HG02840 (cell line): ENCODE measurements at regions not wholly inside any gene's neighbourhood (a gene's known extent, or its start where the extent isn't known, plus 50 kb on each side); places are given as distances from the start of the nearest gene placed in this dataset.

Experiments
- ATAC-seq: cut with Tn5 transposase; IDR thresholded peaks from one replicate; pipeline ENCODE4 v1.9.1; 2021; ENCODE audit warnings: mild to moderate bottlenecking, moderate library complexity, moderate number of reproducible peaks; ENCODE audit not compliant: unreplicated experiment, low FRiP score

DNA sequence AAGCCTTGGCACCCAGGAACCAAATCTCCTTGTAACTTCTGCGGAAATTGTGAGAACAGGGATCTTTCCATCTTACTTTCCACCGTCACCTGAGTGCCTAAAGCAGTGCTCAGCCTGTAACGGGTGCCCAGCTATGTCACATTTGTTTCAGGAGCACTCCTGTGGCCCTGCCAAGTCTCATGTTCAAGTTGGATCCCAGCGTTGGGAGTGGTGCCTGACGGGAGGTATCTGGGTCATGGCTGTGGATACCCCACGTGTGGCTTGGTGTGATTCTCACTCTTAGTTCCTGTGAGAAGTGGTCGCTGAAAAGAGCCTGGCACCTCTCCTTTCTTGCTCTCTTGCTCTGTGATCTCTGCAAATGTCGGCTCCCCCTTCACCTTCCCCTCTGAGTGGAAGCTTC is 114.9 kb downstream of the UQCRFS1 start:
- ATAC-seq, result no peak

DNA sequence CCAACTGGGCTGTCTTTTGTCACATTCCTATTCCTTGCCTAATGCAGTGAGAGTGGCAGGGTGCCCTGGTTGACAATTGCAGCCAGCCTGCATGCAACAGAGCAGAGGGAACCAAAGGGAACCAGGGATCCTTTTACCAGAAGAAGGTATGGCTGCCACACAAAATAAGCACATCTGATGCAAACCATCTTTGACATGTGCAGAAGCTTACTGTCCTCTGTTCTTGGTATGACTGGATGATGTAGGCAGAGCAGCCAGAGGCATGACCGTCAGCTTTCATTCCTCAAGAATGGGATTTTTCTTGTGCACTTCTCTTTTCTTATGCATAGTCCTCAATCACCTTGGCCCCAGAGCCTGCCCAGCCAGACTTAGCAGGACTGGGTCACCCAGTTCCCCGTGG is 116.1 kb downstream of the UQCRFS1 start:
- ATAC-seq, result no peak

DNA sequence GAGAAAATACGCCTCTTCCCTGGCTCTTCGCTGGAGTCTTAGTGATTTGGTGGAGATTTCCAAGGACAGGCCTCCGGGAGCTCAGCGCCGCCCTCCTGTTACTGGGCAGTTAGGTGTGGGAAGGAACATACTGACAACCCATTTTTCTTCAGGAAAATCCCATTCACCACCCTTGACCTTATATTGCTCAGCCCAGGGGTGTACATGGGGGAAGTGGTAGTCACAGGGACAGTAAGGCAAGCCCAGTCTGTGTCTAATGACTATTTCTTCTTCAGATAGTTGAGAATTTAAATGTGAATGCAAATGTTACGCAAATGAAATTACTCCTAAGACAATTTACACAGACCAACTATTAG is 119.4 kb downstream of the UQCRFS1 start:
- no peak for ATAC-seq

DNA sequence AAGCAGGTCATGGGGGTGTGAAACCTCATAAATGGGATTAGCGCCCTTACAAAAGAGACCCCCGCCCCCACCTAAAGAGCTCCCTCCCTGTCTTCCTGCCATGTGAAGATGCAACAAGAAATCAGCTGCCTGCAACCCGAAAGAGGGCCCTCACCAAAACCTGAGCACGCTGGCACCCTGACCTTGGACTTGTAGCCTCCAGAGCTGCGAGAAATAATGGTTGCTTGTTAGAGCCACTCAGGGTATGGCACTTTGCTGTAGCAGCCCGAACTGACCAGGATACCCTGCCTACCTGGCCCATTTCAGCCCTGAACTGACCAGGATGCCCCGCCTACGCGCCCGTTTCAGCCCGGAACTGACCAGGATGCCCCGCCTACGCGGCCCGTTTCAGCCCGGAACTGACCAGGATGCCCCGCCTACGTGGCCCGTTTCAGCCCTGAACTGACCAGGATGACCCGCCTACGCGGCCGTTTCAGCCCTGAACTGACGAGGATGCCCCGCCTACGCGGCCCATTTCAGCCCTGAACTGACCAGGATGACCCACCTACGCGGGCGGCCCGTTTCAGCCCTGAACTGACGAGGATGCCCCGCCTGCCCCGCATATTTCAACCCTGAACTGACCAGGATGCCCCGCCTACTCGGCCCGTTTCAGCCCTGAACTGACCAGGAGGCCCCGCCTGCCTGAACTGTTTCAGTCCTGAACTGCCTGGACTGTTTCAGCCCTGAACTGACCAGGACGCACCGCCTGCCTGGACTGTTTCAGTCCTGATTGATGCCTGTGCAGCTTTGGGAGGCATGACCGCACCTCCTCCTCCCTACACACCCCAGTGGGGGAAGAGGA is 120.0 kb downstream of the UQCRFS1 start:
- ATAC-seq, result no peak

DNA sequence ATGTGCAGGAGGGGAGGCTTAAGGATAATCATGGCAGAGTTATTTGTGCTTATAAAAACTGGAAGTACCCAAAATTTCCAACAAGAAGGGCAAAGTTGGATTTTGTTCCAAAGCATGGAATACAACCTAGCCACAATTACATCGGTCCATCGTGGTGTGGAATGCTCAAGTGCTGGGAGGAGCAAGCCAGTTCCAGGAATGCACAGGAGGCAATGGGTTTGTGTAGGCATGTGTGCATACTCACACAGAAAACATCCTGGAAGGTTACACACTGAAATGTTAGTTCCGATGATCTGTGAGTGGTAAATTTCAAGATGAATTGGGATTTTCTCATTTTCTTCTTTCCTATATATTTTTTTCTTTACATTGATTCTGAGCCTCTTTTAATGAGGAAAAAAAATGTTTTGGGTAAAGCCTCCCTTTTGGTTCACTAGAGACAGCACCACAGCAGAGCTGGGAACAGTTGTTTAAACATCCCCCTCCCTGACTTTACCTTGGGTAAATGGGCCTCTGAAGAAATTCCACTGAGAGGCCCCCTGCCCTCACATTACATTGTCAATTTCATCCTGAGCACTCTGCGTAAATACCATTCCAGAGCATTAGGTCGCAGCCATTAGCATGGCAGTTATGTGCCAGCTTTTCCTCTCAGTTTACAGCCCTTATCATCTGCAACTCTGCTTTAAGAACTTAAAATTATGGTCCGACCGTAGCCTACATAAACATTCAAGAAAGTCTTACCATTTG is 122.0 kb downstream of the UQCRFS1 start:
- no peak for ATAC-seq

DNA sequence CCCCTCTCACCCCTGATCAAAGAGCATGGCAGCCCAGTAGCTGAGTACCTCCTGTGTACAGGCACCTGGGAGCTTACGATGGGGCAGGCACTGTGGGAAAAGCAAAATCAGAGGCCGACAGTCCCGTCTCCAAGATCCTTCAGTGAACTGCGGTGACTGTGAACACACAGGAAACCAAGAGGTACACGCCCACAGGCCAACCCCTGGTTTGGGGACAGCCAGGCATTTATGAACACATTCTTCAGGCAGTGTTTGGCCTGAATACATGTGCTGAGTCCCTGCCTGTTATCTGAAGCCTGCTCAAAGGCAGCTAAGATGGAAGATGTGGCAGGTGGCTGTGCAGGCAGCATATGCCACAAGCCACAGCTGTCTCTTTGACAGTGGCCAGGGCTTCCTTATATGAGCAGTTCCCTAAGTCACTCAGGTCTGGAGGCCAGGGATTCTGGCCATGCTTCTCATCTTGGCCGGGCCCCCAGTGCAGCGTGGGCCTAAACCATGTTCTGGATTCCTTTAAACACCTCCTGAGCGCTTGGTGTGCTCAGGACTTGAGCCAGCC is 123.6 kb downstream of the UQCRFS1 start:
- no peak for ATAC-seq

DNA sequence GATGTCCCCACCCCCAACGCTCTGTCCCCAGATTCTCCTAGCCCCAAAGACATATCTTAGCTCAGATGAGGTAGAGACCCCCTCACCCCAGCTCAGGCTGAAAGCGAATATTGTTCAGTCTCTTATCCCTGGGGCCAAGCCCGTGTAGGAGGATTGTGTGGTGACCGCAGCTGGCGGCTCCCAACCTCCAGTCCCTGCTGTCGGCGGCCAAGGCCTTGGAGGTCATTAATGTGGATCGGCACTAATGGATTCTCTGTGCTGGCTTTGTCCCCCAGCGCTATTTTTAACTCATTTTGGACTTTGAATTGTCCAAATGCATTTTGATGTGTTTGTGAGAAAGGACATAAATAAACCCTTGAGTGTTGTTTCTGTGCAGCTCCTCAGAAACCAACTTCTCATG is 124.2 kb downstream of the UQCRFS1 start:
- no peak for ATAC-seq

DNA sequence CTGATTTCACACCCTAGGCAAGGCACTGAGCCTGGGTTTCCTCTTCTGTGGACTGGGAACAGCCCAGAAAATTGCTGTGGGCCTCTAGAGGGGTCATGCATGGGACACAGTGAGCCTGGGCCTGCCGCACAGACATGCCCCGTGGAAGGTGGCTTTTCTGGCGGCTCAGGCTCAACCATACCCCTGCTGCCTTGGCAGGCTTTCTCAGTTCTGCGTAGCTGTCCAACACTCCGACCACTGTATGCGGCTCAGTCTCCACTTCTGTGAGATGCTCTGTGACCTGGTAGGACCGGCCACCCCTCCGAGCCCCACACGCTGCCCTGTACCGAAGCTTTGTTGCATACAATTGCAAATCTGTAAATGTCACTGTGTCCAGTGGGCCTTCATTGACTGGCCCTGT is 126.3 kb downstream of the UQCRFS1 start:
- ATAC-seq, result no peak

DNA sequence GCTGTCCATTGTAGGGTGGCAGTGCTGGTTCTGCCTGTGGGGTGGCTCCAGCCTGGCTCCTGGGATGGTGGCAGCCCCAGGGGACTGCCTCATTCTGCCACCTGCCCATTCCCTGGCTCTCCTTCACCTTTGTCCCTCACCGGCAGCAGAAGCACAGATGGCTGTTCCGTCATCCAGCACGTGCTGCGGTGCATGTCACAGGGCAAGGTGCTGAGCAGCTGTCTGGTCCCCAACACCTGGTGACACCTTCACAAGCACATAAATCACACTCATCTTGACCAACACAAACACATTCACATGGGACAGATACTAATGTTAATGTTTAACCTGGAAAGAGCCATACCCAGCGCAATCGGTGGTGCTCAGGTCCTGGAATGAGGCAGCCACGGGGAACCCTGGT is 126.8 kb downstream of the UQCRFS1 start:
- no peak for ATAC-seq

DNA sequence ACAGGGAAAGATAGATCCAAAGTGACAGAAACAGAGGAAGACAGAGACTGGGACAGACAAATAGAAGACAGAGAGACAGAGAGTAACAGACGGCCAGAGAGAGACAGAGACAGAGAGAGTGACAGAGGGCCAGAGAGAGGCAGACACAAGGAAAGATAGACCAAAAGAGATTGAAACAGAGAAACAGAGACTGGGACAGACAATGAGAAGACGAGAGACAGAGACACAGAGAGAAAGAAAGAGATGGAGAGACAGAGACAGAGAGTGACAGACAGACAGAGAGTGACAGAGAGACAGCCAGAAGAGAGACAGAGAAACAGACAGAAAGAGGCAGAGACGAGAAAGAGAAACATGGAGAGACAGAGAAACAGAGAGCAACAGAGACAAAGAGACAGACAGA is 127.3 kb downstream of the UQCRFS1 start:
- ATAC-seq, result no peak

DNA sequence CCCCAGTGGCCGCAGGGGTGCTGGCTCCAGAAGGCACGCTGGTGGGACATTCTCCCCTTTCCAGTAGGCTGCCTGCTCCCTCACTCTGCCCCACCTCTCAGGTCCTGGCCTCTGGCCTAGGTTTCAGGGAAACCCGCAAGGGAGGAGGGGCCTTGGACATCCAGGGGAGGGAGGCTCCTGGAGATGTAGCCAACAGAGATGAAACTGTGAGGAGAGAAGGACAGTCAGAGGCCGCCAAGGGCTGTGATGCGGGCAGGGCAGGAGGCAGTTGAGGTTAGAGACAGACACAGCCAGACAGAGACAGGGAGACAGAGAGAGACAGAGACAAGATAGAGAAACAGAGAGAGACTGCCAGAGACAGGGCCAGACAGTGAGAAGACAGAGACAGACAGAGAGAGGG is 127.7 kb downstream of the UQCRFS1 start:
- ATAC-seq, result no peak

DNA sequence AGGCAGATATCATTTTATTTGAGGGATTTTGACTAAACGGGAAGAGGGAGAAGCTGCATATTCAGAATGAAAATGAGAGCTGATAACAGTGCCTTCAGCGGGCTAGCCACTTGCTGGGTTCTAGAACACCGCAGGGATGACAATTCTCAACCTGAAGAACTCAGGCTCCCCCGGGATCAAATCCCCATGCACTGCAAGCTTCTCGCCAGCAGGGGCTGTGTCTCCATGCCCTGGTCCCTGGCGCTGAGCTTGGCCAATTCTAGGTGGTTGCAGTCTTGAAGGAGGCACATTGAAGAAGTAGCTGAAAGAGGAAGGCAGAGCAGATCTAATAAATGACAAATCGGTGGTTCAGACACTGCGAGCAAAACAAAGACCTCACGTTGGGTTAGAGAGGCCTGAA is 128.7 kb downstream of the UQCRFS1 start:
- no peak for ATAC-seq

DNA sequence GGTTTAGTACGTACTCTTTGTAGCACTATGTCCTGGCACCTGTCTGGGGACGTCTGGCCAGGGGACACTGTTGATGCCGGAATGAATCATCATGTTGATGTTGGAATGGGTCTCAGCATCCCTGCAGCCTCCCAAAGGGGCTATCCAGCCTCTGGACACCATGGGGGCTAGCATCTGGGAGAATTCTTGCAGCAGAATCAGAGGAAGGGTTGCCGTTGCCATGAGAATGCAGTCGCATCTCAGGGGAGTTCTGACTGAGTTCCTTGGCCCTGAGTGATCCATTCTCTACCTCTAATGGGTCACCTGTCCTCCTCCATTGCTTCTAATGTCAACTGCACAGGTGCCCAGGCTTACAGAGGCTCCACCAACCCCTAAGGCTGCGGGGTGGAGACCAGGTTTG is 129.1 kb downstream of the UQCRFS1 start:
- ATAC-seq, result no peak

DNA sequence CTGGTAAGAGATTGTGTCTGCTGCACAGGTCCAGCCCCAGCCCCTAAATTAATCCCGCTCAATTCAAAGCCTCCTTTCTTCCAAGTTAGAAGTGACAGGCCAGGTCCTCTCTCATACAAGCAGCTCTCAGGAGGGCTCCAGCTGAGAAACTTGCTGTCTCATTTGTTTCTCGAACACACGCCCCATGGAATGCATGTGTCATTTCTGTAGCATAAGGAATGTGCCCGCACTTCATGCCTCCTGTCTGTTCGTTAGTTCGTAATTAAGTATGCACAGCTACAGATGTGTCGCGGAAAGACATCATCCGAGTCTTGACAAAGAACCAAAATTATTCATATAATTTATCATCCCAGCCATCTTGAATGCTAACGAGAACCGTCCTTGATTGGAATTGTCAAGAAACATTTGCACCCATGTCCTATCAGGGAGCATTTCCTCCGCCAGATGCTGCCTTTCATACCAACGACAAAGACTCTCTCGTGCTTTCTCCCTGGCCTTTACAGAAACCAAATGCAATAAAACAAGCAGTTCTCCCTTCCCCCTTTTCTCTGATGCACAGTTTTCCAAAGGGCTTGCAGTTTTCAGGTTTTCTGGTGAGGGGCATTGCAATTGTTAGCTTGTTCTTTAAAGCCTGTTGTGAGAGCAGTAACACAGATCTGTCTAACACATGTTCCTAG is 133.5 kb downstream of the UQCRFS1 start:
- no peak for ATAC-seq

DNA sequence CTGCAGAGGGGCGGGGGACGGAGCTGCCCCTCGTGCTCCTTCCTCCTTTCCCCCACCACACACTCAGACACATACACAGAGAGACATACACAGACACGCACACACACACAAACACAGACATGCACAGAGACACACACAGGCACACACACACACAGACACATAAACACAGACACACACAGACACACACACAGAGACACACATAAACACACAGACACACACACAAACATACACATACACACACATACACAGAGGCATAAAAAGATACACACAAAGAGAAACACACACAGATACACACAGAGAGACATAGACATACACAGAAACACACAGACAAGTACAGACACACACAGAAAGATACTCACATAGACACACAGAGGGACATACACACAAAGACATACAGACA is 136.0 kb downstream of the UQCRFS1 start:
- ATAC-seq, result no peak

DNA sequence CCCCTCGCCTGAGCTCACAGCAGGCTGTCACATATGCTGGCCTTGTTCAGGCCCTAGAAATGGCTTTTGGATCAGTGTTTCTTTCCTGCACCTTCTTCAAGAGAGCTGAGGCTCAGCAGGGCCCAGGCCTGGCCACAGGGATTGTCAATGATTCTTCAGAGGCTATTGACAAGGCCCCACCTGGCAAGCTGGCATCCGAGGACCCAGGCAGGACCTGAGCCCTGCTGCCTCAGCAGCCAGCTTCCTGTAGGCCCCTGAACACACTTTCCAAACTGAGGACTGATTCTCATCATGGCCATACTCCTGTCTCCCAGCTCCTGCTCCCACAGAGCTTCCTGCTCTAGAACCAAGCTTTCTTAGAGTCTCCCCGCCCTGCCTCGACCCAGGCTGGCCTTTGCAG is 136.8 kb downstream of the UQCRFS1 start:
- ATAC-seq, result no peak

DNA sequence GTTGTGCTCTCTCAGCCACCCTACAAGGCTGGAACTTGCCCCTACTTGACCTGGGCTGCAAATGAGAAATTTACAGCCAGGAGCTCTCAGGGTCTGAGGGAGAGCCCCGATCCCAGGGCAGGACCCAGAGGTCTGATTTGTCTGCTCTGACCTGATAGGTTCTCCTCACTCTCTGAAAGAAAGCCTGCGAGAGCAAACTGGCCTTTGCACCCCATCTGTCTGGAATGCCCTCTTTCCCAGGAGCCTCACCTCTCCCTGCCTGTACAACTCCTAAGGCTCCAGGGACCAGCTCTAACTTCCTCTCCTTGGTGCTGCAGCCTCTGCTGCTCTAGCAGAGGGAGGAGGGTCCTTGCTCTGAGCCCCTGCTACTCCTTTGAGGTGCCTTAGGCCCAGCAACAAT is 137.8 kb downstream of the UQCRFS1 start:
- no peak for ATAC-seq

DNA sequence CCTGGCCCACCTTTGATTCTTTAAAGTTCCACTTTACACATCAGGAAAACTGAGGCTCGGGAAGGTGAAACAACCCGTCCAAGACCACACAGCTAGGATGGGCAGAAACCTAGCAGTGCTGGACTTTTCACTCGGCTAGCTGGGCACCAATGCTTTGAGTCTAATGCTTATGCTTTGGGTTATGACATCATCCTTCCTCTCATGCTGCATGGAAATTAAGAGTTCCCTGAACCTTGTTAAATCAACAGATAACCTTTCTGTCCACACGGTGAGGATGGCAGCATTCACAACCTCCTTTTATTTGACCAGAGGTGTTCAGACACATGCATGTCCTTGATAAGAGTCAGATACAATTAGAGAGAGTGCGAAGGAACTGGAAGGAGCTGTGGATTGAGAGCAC is 138.4 kb downstream of the UQCRFS1 start:
- no peak for ATAC-seq

DNA sequence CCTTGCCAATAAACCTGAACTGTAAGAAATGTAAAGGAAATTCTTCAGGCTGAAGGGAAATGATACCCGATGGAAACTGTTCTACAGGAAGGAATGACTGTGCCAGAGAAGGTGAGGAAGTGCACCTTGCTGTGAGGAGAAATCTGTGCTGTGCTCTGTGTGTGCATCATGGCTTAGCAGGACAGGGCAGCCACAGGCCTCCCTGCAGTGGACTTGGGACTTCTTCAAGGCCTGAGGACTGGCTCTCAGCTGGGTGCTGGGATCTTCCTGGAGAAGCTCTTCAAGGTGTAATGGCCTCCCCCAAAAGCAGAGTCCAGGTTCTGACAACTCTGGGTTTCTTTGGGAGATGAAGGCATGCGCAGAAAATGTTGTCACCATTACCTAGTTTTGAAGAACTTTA is 145.1 kb downstream of the UQCRFS1 start:
- no peak for ATAC-seq

DNA sequence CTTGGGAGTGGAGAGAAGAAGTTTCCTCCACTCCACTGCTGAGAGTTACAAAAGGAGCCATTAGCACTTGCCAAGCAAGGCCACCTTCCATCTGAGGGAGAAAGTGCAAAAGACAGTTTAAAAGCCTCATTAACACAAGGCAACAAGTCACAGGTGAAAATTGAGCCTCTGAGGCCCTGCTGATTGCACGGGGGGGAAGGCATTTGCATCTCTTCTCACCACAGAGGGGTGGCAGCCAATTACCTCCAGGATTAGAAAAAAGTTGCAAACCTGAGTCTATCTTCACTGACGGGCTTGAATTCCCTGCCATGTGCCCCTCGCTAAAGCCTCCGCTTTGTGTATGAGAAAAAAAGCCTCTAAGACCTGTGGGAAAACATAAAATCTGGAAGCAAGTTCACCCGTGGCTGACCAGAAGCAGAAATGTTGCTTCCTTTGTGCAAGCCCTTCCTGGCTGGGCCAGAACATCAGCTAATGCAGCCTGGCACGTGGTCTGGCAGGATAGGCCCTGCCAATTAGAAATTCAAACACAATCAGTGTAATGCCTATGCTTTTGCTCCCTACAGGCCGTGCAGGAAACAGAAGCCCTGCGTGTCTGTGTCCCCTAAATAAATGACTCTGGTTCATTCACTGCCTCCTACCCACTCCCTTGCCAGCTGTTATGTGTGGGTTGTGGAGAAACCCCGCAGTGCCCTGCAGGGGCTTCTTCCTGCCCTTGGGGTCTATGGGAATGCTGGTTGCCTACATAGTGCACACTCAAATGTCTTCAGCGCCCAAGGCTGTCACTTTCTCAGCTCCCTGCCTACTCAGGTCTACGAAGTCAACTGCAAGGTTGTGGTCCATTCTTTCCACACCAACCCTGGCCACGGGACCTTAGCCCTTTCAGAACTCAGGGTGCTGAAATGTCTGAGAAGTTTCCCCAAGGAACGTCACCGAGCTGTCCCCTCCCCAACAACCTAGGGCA is 150.2 kb downstream of the UQCRFS1 start:
- ATAC-seq, result no peak
